Activated CD4-positive, alpha-beta T cell treated with anti-CD3 and anti-CD28 coated beads for 36 hours (primary cell): ENCODE measurements at regions not wholly inside any gene's neighbourhood (a gene's known extent, or its start where the extent isn't known, plus 50 kb on each side); places are given as distances from the start of the nearest gene placed in this dataset.
A peak's percentile ranks its signal among the peaks of the same experiment; 100 is the strongest.

Experiments
- ATAC-seq: fragments of 200-7000 bp; cut with Tn5 transposase; one replicate; pipeline ENCODE4 v1.10.0; 2021; ENCODE audit warnings: mild to moderate bottlenecking, moderate library complexity
- CTCF ChIA-PET: fragments of 350-600 bp; sonication (Branson Sonifier 250); formaldehyde crosslinking; loops from one replicate; lab custom pipeline; 2021; ENCODE audit warnings: antibody characterized with exemption; lab: Charles Lee
- POLR2A ChIA-PET: fragments of 350-600 bp; sonication (Branson Sonifier 250); formaldehyde crosslinking; loops from one replicate; lab custom pipeline; 2021; ENCODE audit warnings: antibody characterized with exemption, inconsistent platforms; lab: Charles Lee
- DNase-seq: peaks from one replicate; pipeline ENCODE4 v3.0.0-alpha.2; 2020
- H3K27ac Mint-ChIP-seq: one replicate; pipeline ENCODE4 v1.8.0; 2021; ENCODE audit warnings: mixed read lengths
- H3K27me3 Mint-ChIP-seq: one replicate; pipeline ENCODE4 v1.8.0; 2021; ENCODE audit warnings: mixed read lengths
- H3K36me3 Mint-ChIP-seq: one replicate; pipeline ENCODE4 v1.8.0; 2021; ENCODE audit warnings: low read depth, mixed read lengths
- H3K4me1 Mint-ChIP-seq: one replicate; pipeline ENCODE4 v1.8.0; 2021; ENCODE audit warnings: mixed read lengths
- H3K4me3 Mint-ChIP-seq: one replicate; pipeline ENCODE4 v1.8.0; 2021; ENCODE audit warnings: mild to moderate bottlenecking, moderate library complexity, mixed read lengths
- H3K9me3 Mint-ChIP-seq: one replicate; pipeline ENCODE4 v1.8.0; 2021; ENCODE audit warnings: low read depth, mixed read lengths
- intact Hi-C, 2 experiments: fragments of 100-400 bp; cut with DNase I in 1 of 2; cut with micrococcal nuclease in 1 of 2; formaldehyde crosslinking; loops; one replicate each; pipeline versions ENCODE4 v1.14.2 to v1.15.1; 2022 to 2024; cut with DNase I, micrococcal nuclease

DNA sequence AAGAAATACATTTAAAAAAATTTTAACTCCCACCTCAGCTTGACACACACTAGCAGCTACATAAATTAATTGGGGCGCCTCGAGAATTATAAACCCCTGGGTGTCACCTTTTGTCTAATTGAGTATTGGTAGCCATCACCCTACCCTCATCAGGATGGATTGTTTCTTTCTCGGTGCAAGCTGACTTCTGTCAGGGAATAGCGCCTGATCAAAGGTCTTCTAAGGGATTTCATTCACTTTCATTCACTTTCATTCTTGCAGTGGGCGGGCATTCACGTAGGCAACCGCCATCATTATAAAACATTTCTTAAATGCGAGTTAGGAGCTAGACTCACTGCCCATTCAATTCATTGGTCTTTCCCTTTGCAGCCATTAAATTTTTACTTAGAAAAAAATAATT is 239.2 kb upstream of the SASH1 start:
- Mint-ChIP-seq H3K4me3 (no peak overlapping the region), H3K9me3 (no peaks in the 10 kb centered on the region), H3K4me1 (no peaks in the 10 kb centered on the region), H3K27me3 (peaks cover 9% of the 10 kb centered on the region), H3K36me3 (no peaks in the 10 kb centered on the region), H3K27ac (no peak overlapping the region)
- CTCF ChIA-PET = interaction anchor here (0.6 kb wide), 1 partner anchor 343 kb away, joined by 3 read pairs; no protein-coding TSS in a partner anchor
- ATAC-seq (no peak), DNase-seq (no peak)
- intact Hi-C loops = no loop called here
- POLR2A ChIA-PET = no interaction called here

DNA sequence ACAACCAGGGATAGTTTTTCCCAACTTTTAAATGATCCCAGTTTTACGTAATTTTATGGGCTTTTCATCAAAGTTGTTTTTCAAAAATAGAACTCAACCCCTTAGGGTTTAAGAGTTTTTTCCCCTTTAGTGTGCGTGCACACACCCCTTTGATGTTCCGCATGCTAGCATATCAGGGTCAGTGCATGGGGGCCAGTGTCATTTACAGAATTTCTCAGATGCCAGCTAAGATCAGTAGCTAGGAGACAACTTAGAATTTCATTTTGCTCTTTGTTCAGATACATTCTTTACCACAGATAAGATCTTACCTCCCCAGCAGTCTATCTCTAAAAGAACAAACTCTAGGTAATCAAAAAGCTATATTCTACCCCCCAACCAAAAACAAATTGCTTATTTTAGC is 238.5 kb upstream of the SASH1 start:
- no peak overlapping the region for H3K27ac Mint-ChIP-seq
- ATAC-seq (no peak), DNase-seq (no peak)
- H3K9me3 Mint-ChIP-seq = no peaks in the 10 kb centered on the region
- no peak overlapping the region for H3K4me3 Mint-ChIP-seq
- intact Hi-C loops = no loop called here
- H3K36me3 Mint-ChIP-seq = no peaks in the 10 kb centered on the region
- peaks cover 11% of the 10 kb centered on the region for H3K27me3 Mint-ChIP-seq
- H3K4me1 Mint-ChIP-seq = no peaks in the 10 kb centered on the region
- POLR2A ChIA-PET = no interaction called here
- CTCF ChIA-PET = no interaction called here

DNA sequence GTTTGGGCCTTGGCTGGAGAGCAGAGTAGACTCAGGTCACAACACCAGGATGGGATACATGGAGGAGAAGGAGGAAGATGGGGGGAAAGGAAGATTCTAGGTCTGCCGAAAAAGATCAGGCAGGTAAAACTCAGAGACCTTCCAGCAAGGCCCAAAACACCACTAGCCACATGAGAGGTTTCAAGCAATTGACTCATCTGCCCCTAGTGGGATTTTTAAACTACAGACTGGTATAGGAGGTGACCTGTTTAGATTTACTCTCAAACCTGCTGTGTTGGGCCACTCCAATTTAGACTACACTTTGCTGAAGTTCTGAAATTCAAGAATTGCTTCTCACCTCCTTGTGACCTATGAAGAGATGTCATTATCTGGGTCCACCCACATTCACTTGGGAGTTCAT is 236.9 kb upstream of the SASH1 start:
- Mint-ChIP-seq H3K4me3 (no peak overlapping the region), H3K4me1 (no peaks in the 10 kb centered on the region), H3K27me3 (peaks cover 11% of the 10 kb centered on the region), H3K36me3 (no peaks in the 10 kb centered on the region), H3K9me3 (no peaks in the 10 kb centered on the region), H3K27ac (no peak overlapping the region)
- ATAC-seq = no peak
- CTCF ChIA-PET = no interaction called here
- intact Hi-C loops = no loop called here
- POLR2A ChIA-PET = no interaction called here
- no peak for DNase-seq

DNA sequence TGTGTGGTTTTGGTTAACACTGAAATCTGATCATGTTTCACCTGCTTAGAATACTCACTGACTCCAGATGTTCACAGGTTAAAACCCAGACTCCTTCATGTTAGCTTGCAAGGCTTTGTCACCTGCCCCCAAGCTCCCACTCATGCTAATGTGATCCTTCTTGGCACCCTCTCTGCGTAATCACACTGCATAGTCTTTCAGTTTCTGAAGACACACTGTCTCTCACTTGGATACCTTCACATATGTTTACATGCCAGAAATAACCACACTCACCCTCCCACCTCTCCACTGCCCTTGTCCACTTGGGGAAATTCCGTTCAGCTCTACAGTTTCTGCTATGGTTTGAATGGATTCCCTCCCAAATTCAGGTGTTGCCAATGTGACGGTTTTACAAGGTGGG is 234.7 kb upstream of the SASH1 start:
- Mint-ChIP-seq H3K9me3 (no peaks in the 10 kb centered on the region), H3K4me3 (no peak overlapping the region), H3K27me3 (peaks cover 15% of the 10 kb centered on the region), H3K36me3 (no peaks in the 10 kb centered on the region), H3K27ac (no peak overlapping the region), H3K4me1 (no peaks in the 10 kb centered on the region)
- intact Hi-C loops = no loop called here
- ChIA-PET CTCF (interaction anchor here (0.8 kb wide), 1 partner anchor 12 kb away, joined by 3 read pairs; no protein-coding TSS in a partner anchor), POLR2A (no interaction called here)
- DNase-seq (no peak), ATAC-seq (no peak)

DNA sequence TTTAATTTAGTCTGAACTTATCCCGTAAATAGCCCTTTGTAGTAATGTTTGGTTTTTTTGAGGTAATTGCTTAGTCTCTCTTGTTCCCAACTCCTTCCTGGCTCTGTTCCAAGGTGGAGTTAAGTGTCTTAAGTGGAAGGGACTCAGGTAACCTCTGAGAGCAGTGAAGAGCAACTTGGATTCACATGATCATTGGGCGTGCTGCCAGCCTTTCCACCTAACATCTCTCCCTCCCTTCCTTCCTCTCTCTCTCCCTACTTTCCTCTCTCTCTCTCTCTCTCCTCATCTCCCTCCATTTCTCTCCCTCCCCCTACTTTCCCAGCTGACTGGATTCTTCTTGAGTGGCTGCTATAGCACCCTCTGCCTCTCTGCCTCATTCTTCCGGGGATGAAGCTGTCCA is 232.9 kb upstream of the SASH1 start:
- peaks cover 15% of the 10 kb centered on the region for H3K27me3 Mint-ChIP-seq
- H3K27ac Mint-ChIP-seq = no peak overlapping the region
- H3K9me3 Mint-ChIP-seq = no peaks in the 10 kb centered on the region
- CTCF ChIA-PET = no interaction called here
- no peaks in the 10 kb centered on the region for H3K4me1 Mint-ChIP-seq
- no peaks in the 10 kb centered on the region for H3K36me3 Mint-ChIP-seq
- ATAC-seq (no peak), DNase-seq (no peak)
- POLR2A ChIA-PET = no interaction called here
- intact Hi-C loops = no loop called here
- H3K4me3 Mint-ChIP-seq = no peak overlapping the region

DNA sequence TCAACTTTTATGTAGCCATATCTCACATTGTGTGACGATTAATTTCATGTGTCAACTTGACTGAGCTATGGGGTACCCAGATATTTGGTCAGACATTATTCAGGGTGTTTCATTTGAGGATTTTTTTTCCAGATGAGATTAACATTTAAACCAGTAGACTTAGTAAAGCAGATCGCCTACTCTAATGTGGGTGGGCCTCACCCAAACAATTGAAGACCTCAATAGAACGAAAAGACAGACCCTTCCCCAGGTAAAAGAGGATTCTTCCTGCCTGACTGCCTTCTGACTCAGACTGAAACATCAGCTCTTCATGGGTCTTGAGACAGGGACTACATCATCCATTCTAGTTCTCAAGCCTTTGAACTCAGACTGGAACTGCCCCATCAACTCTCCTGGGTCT is 231.7 kb upstream of the SASH1 start:
- ATAC-seq (no peak), DNase-seq (no peak)
- Mint-ChIP-seq H3K27me3 (peaks cover 14% of the 10 kb centered on the region), H3K27ac (no peak overlapping the region), H3K36me3 (no peaks in the 10 kb centered on the region), H3K4me1 (no peaks in the 10 kb centered on the region), H3K9me3 (no peaks in the 10 kb centered on the region), H3K4me3 (no peak overlapping the region)
- CTCF ChIA-PET = no interaction called here
- intact Hi-C loops = no loop called here
- POLR2A ChIA-PET = no interaction called here

DNA sequence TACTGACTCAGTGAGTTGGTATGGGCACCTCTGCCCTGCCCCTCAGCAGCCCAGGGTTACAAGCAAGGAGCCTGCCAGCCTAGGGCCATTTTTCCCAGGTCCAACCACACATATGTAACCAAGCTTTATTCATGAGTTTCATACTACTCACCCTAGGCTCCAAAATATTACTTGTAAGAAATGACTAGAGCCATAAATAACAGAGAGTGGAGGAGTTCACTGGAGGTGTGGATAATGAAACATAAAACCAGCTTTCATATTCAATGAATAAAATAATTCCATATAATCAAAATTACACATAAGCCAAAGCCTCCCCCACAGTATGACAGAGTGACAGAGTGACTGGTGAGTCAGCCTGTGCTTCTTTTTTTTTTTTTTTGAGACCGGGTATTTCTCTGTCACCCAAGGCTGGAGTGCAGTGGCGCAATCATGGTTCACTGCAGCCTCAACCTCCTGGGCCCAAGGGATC is 229.8 kb upstream of the SASH1 start:
- ATAC-seq (peak; percentile 73), DNase-seq (peak; percentile 17)
- Mint-ChIP-seq H3K27ac (no peak overlapping the region), H3K4me1 (no peaks in the 10 kb centered on the region), H3K36me3 (no peaks in the 10 kb centered on the region), H3K27me3 (peaks cover 11% of the 10 kb centered on the region), H3K9me3 (no peaks in the 10 kb centered on the region), H3K4me3 (no peak overlapping the region)
- ChIA-PET POLR2A (no interaction called here), CTCF (no interaction called here)
- intact Hi-C loops = no loop called here

DNA sequence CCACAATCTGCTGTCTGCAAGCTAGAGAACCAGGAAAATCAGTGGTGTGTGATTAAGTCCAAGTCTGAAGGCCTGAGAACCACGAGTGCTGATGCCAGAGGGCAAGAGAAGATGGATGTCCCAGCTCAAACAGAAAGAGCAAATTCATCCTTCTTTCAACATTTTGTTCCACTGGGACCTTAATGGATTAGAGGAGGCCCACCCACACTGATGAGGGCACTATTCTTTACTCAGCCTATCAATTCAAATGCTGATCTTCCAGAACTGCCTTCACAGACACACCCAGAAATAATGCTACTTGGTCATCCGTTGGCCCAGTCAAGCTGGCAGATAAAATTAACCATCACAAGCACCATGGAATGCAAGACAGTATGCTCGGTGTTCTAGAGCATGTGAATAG is 226.6 kb upstream of the SASH1 start:
- Mint-ChIP-seq H3K4me3 (no peak overlapping the region), H3K4me1 (no peaks in the 10 kb centered on the region), H3K36me3 (no peaks in the 10 kb centered on the region), H3K9me3 (no peaks in the 10 kb centered on the region), H3K27me3 (peaks cover 7% of the 10 kb centered on the region), H3K27ac (no peak overlapping the region)
- DNase-seq = no peak
- intact Hi-C loops = no loop called here
- ChIA-PET POLR2A (interaction anchor here (0.6 kb wide), 1 partner anchor 17 kb away, joined by 3 read pairs; no protein-coding TSS in a partner anchor), CTCF (no interaction called here)
- ATAC-seq = no peak

DNA sequence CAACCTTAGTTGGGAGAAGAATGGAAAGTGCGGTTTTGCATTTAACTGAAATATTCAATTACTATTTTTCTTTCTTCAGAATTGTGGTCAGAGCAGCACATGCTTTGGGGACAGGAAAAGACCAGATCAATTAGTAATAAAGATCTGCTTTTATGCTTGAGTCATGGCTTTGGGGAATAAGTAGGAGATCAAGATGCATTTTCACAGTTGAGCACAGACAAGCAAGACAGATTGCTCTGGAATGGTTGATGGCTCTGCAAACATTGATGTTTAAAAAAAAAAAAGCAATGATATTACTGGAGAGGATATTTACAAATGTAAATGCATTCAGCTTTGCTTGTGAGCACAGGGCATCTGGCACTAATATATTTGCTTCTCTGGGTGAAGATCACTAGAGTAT is 224.4 kb upstream of the SASH1 start:
- ChIA-PET CTCF (no interaction called here), POLR2A (no interaction called here)
- no peak overlapping the region for H3K27ac Mint-ChIP-seq
- peaks cover 2% of the 10 kb centered on the region for H3K27me3 Mint-ChIP-seq
- DNase-seq (no peak), ATAC-seq (no peak)
- intact Hi-C loops = no loop called here
- H3K4me3 Mint-ChIP-seq = no peak overlapping the region
- H3K4me1 Mint-ChIP-seq = no peaks in the 10 kb centered on the region
- no peaks in the 10 kb centered on the region for H3K9me3 Mint-ChIP-seq
- no peaks in the 10 kb centered on the region for H3K36me3 Mint-ChIP-seq

DNA sequence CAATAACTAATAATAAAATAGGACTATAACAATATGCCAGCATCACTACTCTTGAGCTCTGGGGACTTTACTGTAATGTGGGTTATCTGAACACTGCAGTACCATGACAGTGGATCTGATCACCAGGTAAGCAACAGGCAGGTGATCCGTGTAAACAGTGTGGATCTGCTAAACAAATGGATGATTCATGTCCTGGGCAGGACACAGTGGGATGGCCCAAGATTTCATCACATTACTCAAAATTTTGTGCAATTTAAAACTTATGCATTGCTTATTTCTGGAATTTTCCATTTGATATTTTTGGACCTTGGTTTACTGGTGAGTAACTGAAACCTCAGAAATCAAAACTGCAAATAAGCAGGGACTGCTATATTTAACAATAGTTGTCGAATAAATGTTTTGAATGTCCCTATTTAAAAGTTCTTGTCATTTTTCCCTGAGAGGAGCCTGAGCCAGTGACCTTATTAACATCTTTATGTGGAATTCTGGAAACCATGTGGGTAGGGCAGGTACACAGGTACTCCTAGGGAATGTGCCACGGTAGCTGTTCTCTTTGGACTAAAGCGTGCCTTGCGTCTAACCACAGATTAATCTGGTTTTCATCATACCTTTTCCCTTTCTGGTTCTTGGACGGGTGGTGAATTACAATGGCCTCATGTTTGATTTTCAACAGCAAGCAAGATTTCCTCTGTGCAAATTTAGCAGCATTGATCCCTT is 214.5 kb upstream of the SASH1 start:
- intact Hi-C loops = no loop called here
- H3K36me3 Mint-ChIP-seq = no peaks in the 10 kb centered on the region
- no peaks in the 10 kb centered on the region for H3K9me3 Mint-ChIP-seq
- H3K27me3 Mint-ChIP-seq = peaks cover 14% of the 10 kb centered on the region
- CTCF ChIA-PET = interaction anchor here (1.3 kb wide), 1 partner anchor 52 kb away, joined by 3 read pairs; no protein-coding TSS in a partner anchor
- no peak for ATAC-seq
- H3K4me1 Mint-ChIP-seq = no peaks in the 10 kb centered on the region
- H3K4me3 Mint-ChIP-seq = no peak overlapping the region
- POLR2A ChIA-PET = no interaction called here
- H3K27ac Mint-ChIP-seq = no peak overlapping the region
- no peak for DNase-seq

DNA sequence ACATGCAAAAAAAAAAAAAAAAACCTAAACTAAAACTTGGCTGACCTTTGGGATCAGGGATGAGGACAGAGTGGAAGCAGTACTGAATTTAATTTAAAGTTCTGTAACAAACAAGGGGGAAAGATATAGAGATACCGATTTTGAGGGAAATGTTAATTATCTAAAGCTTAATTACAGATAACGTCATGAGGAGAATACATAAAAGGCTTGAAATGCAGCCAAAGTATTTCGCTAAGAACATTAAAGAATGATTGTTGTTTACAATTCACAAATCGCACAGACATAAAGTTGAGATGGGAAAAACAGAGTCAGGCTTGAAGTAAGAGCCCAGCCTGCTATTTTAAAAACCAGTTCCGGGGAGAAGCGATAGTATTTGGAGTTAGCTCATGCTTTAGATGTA is 208.0 kb upstream of the SASH1 start:
- CTCF ChIA-PET = interaction anchor here (1.3 to 1.7 kb wide), 2 partner anchors 11 to 43 kb away, joined by 4 to 6 read pairs; no protein-coding TSS in a partner anchor
- Mint-ChIP-seq H3K36me3 (no peaks in the 10 kb centered on the region), H3K27me3 (peaks cover 7% of the 10 kb centered on the region), H3K4me1 (peaks cover 7% of the 10 kb centered on the region), H3K4me3 (no peak overlapping the region), H3K27ac (no peak overlapping the region), H3K9me3 (peaks cover 9% of the 10 kb centered on the region)
- intact Hi-C loops = no loop called here
- no peak for ATAC-seq
- DNase-seq = no peak
- POLR2A ChIA-PET = no interaction called here

DNA sequence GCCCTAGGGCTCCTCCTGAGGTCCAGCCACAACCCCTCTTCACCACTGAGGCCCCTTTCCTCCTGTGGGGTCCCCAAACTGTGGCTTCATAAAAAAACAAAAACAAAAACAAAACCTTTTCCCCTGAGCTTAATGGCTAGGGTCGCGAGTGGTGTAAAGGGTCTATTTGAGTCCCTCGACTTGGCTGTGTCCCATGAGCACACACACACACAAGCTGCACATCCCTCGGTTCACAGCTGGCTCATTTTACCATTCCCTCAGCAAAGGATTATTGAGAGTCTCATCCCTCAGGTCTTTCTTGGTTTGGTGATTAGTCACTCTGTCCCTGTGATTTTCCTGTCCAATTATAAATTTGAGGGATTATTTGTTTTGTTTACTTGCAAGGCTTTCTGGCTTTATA is 206.1 kb upstream of the SASH1 start:
- Mint-ChIP-seq H3K4me1 (peaks cover 7% of the 10 kb centered on the region), H3K27me3 (no peaks in the 10 kb centered on the region), H3K9me3 (peaks cover 9% of the 10 kb centered on the region), H3K36me3 (no peaks in the 10 kb centered on the region), H3K4me3 (no peak overlapping the region), H3K27ac (no peak overlapping the region)
- intact Hi-C loops = no loop called here
- no peak for ATAC-seq
- ChIA-PET CTCF (interaction anchor here (1.6 kb wide), 1 partner anchor 11 kb away, joined by 8 read pairs; no protein-coding TSS in a partner anchor), POLR2A (no interaction called here)
- no peak for DNase-seq
